ENCODE measurements at regions not wholly inside any gene's neighbourhood (a gene's known extent, or its start where the extent isn't known, plus 50 kb on each side); places are given as distances from the start of the nearest gene placed in this dataset.

- no peak for DNase-seq
Observed at GRCh38 chr6:28709478-28710349, 184.0 kb downstream of the GPX5 start.

- peak; percentile 50 for DNase-seq
Observed at GRCh38 chr6:28710466-28711191, 184.9 kb downstream of the GPX5 start.

- DNase-seq, result no peak
Observed at GRCh38 chr6:28711325-28711724, 185.6 kb downstream of the GPX5 start.

- DNase-seq, result no peak
Observed at GRCh38 chr6:28711788-28712341, 186.2 kb downstream of the GPX5 start.

GRCh38 chr6:28712982-28713381 is 187.3 kb downstream of the GPX5 start:
- DNase-seq, result peak; percentile 8

- DNase-seq, result peak; percentile 65
Observed at GRCh38 chr6:28719275-28719940, 193.7 kb downstream of the GPX5 start.

- DNase-seq, result no peak
Observed at GRCh38 chr6:28720357-28721231, 194.9 kb downstream of the GPX5 start.

- no peak for DNase-seq
Observed at GRCh38 chr6:28721372-28721771, 195.7 kb downstream of the GPX5 start.

GRCh38 chr6:28724395-28724794 is 198.7 kb downstream of the GPX5 start:
- DNase-seq, result no peak

GRCh38 chr6:28725274-28725809 is 198.4 kb downstream of the TRIM27 start:
- DNase-seq, result no peak

- DNase-seq, result peak; percentile 57
Observed at GRCh38 chr6:28725890-28726348, 197.9 kb downstream of the TRIM27 start.

- no peak for DNase-seq
Observed at GRCh38 chr6:28726569-28727309, 197.0 kb downstream of the TRIM27 start.

- no peak for DNase-seq
Observed at GRCh38 chr6:28727559-28728211, 196.1 kb downstream of the TRIM27 start.

GRCh38 chr6:28729501-28730402 is 194.0 kb downstream of the TRIM27 start:
- no peak for DNase-seq

- DNase-seq, result no peak
Observed at GRCh38 chr6:28732052-28732451, 191.7 kb downstream of the TRIM27 start.

- no peak for DNase-seq
Observed at GRCh38 chr6:28734443-28734959, 189.3 kb downstream of the TRIM27 start.

- DNase-seq, result no peak
Observed at GRCh38 chr6:28736121-28736520, 187.7 kb downstream of the TRIM27 start.

GRCh38 chr6:28737750-28738395 is 185.9 kb downstream of the TRIM27 start:
- no peak for DNase-seq

GRCh38 chr6:28738396-28738765 is 185.4 kb downstream of the TRIM27 start:
- no peak for DNase-seq
